WERI-Rb-1 (cell line): ENCODE measurements at regions not wholly inside any gene's neighbourhood (a gene's known extent, or its start where the extent isn't known, plus 50 kb on each side); places are given as distances from the start of the nearest gene placed in this dataset.

Experiments
- DNase-seq: peaks from one replicate; pipeline ENCODE4 v3.0.0-alpha.2; 2020
- H3K27ac ChIP-seq: fragments of 250-450 bp; sonication (Bioruptor Pico); 2 replicates; pipeline ENCODE4 v1.5.1; 2020; ENCODE audit warnings: mild to moderate bottlenecking, moderate library complexity
- H3K27me3 ChIP-seq: fragments of 250-450 bp; sonication (Bioruptor Pico); 2 replicates; pipeline ENCODE4 v1.5.1; 2021; ENCODE audit warnings: mild to moderate bottlenecking, low read depth, moderate library complexity; ENCODE audit not compliant: insufficient read depth, severe bottlenecking
- H3K36me3 ChIP-seq: fragments of 250-450 bp; sonication (Bioruptor Pico); 2 replicates; pipeline ENCODE4 v1.5.1; 2020; ENCODE audit warnings: mild to moderate bottlenecking, moderate library complexity
- H3K4me3 ChIP-seq: 2 replicates; pipeline ENCODE4 v1.5.1; 2011; ENCODE audit warnings: low read depth, mild to moderate bottlenecking, control low read depth, low read length
- H3K9me3 ChIP-seq: fragments of 250-450 bp; sonication (Bioruptor Pico); 2 replicates; pipeline ENCODE4 v1.5.1; 2021; ENCODE audit warnings: mild to moderate bottlenecking, moderate library complexity; ENCODE audit not compliant: severe bottlenecking
- CTCF ChIP-seq: IDR thresholded peaks from 2 replicates; pipeline ENCODE4 v1.5.1; 2011; ENCODE audit warnings: low read depth, mild to moderate bottlenecking, control low read depth, inconsistent platforms, low read length

GRCh38 chr13:90738881-90739280 lies 608.6 kb upstream of the MIR17HG start:
- no peaks in the 10 kb centered on the region for H3K36me3 ChIP-seq
- H3K4me3 ChIP-seq: no peak overlapping the region
- no peak for DNase-seq
- no peaks in the 10 kb centered on the region for H3K27me3 ChIP-seq
- TF ChIP-seq CTCF: no peak
- H3K27ac ChIP-seq: no peak overlapping the region
- H3K9me3 ChIP-seq: peaks cover 14% of the 10 kb centered on the region

GRCh38 chr13:90740099-90740498 lies 607.4 kb upstream of the MIR17HG start:
- Histone ChIP-seq H3K27ac (no peak overlapping the region), H3K9me3 (peaks cover 12% of the 10 kb centered on the region), H3K36me3 (no peaks in the 10 kb centered on the region), H3K27me3 (no peaks in the 10 kb centered on the region), H3K4me3 (no peak overlapping the region)
- TF ChIP-seq CTCF: no peak
- DNase-seq: no peak

- Histone ChIP-seq H3K9me3 (no peaks in the 10 kb centered on the region), H3K27me3 (no peaks in the 10 kb centered on the region), H3K36me3 (no peaks in the 10 kb centered on the region), H3K4me3 (no peak overlapping the region), H3K27ac (no peak overlapping the region)
- DNase-seq: no peak
- TF ChIP-seq CTCF: no peak
Observed at GRCh38 chr13:90742381-90742780, 605.1 kb upstream of the MIR17HG start.

- TF ChIP-seq CTCF: no peak
- no peaks in the 10 kb centered on the region for H3K27me3 ChIP-seq
- H3K4me3 ChIP-seq: no peak overlapping the region
- no peaks in the 10 kb centered on the region for H3K9me3 ChIP-seq
- H3K27ac ChIP-seq: no peak overlapping the region
- no peaks in the 10 kb centered on the region for H3K36me3 ChIP-seq
- peak; percentile 40 for DNase-seq
Observed at GRCh38 chr13:90746230-90746629, 601.3 kb upstream of the MIR17HG start.

GRCh38 chr13:90750021-90750420 lies 597.5 kb upstream of the MIR17HG start:
- H3K36me3 ChIP-seq: no peaks in the 10 kb centered on the region
- no peaks in the 10 kb centered on the region for H3K9me3 ChIP-seq
- H3K4me3 ChIP-seq: no peak overlapping the region
- no peak overlapping the region for H3K27ac ChIP-seq
- TF ChIP-seq CTCF: no peak
- H3K27me3 ChIP-seq: no peaks in the 10 kb centered on the region
- DNase-seq: no peak

- Histone ChIP-seq H3K4me3 (no peak overlapping the region), H3K9me3 (no peaks in the 10 kb centered on the region), H3K36me3 (no peaks in the 10 kb centered on the region), H3K27ac (no peak overlapping the region), H3K27me3 (no peaks in the 10 kb centered on the region)
- TF ChIP-seq CTCF: no peak
- peak; percentile 26 for DNase-seq
Observed at GRCh38 chr13:90751026-90751425, 596.5 kb upstream of the MIR17HG start.
